SKM-1 treated with dmso at 0.1 percent for 144 hours (cell line): ENCODE measurements at regions not wholly inside any gene's neighbourhood (a gene's known extent, or its start where the extent isn't known, plus 50 kb on each side); places are given as distances from the start of the nearest gene placed in this dataset.
"Not testable (repeated sequence)": the region's sequence is repeated elsewhere in the genome, so short reads cannot be mapped to it uniquely, and the experiment has no call there.

ENCODE experiments used
- DNase-seq: peaks from one replicate; lab custom pipeline; 2025; ENCODE audit not compliant: unreplicated experiment; lab: John Stamatoyannopoulos, UW

DNA sequence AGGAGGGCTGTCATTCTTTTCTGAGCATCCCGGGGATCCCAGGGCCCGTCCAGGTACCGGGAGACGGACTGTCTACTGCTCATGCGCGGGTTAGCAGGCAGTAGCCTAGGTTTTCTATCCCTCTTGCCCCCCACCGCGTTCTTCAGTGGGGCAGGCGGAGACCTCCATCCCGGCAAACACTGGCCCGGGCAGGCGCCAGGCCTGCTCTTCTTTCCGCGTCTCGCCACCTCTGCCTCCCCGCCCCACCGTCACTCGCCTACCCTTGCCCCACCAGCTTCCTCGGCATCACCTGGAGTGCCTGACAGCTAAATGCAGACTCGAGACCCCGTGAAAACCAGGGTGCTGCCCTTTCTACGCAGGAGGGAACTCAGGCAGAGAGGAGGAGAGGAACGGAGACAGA, 1937.7 kb upstream of the DEFB115 start:
- DNase-seq: no peak

DNA sequence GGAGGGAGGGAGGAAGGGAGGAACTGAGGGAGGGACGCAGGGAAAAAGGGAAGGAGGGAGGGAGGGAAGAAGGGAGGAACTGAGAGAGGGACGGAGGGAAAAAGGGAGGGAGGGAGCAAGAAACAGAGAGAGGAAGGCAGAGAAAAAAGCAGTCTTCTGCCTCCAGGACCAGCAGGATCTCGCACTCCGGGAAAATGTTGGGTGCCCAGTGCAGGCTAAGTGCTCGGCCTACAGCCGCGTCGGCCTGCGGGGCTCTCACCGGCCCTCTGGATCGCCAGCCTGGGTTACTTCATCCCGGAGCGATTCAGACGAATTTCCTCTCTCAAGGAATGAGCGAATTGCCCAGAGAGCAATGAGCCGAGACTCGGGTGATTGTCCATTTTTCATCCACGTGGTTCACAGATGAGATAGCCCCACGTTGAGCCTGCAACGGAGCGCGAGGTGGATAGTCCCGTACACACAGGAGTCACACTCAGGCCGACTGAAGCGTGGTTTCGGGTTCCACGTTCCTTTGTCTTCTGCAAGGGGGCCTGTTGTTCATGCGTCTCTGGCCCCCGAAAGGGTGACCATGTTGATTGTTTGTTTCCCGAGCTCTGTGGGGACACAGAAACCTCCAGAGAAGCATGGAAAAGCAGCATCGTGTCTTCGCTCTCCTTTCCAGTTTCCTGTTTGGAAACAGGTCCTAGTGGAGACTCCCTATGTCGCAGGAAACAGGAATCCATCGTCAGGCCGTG, 1937.1 kb upstream of the DEFB115 start:
- DNase-seq: not testable (repeated sequence)

DNA sequence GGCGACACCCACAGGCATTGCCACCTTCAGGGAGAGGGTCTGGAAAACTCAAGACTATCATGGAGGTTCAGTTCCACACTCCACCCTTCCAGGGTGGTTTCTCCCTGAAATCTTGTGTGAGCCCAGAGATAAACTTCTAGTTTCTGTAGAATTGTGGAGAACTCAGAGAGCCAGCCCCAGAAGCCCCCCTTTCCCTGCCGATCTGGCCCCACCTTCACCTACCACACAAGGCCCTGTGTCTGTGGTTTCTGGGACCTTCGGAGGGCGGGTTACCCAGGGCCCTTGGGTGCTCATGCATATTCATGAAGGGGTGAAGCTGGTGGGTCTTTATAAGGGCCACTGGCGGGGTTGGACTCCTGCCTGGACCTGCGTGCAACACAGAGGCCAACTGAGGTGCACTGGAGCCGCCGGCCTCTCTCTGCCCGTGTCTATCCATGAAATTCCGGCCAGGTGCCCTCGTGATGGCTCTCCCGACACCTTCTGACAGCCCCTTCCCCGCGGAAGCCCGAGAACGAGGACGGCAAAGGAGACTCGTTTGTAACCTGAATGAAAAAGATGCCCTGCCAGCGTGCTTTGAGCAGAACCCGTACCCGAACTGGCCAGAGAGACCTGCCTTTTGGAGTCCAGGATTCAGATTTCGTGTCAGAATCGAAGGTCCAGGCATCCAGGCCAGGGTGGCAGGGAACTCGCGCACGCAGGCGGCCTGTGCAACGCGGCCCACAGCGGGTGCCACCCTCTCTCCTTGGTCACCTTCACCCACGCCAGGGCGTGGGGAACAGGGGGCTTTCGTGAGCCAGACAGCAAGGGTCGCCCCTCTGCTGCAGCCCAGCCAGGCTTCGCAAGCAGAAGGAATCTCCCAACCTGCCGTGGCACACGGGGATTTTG, 1933.6 kb upstream of the DEFB115 start:
- DNase-seq: not testable (repeated sequence)

DNA sequence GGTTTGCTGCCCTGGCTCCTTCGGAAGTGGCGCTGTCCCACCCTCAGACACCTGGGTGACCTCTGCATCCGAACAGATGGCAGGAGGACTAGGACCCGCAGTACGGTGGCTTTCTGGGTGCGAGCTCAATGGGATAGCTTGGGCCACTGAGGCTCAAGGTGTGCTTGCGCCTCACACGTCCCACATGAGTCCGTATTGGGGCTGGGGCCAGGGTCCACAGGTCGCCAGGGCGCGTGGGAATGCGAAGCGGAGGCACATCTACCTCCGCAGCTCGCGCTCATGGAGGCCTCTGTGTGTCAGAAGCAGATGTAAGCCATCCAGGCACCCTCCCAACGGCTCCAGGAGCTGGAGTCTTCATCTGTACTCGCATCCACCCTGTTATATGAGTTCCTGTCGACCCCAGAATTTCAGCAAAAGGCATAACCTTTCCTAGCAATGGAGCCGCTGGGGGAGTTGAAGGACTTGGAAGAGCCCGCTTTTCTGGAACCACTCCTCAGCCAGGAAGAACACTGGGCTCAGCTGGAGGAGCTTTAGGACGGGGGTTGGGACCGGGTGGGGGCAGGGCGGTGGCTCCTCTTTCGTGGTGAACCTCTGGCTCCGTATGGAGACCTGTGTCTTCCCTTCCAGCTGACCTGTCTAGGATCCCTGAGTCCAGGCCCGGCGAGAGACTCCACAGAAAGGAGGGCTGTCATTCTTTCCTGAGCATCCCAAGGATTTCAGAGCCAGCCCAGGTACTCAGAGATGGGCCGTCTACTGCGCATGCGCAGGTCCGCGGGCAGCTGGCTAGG, 1932.8 kb upstream of the DEFB115 start:
- DNase-seq: not testable (repeated sequence)

DNA sequence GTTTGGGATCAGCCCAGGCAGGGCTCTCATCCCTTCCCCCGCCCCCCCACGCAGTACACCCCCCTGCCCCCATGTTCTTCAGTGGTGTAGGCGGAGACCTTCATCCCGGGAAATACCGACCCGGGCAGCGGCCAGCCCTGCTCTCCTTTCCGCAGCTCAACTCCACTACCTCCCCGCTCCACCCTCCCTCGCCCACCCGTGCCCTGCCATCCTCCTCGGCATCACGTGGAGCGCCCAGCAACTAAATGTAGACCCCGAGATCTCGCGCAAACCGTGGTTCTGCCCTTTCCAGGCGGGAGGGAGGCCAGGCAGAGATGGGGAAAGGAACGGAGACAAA, 1932.2 kb upstream of the DEFB115 start:
- DNase-seq: no peak

DNA sequence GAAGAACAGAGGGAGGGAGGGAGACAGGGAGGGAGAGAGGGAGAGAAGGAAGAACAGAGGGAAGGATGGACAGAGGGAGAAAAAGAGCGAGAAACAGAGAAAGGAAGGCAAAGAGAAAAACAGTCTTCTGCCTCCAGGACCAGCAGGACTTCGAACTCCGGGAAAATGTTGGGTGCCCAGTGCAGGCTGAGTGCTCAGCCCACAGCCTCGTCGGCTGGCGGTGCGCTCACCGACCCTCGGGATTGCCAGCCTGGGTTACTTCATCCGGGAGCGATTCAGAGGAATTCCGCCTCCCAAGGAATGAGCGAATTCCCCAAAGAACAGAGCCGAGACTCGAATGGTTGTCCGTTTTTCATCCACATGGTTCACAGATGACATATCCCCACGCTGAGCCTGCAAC, 1931.7 kb upstream of the DEFB115 start:
- DNase-seq: not testable (repeated sequence)

DNA sequence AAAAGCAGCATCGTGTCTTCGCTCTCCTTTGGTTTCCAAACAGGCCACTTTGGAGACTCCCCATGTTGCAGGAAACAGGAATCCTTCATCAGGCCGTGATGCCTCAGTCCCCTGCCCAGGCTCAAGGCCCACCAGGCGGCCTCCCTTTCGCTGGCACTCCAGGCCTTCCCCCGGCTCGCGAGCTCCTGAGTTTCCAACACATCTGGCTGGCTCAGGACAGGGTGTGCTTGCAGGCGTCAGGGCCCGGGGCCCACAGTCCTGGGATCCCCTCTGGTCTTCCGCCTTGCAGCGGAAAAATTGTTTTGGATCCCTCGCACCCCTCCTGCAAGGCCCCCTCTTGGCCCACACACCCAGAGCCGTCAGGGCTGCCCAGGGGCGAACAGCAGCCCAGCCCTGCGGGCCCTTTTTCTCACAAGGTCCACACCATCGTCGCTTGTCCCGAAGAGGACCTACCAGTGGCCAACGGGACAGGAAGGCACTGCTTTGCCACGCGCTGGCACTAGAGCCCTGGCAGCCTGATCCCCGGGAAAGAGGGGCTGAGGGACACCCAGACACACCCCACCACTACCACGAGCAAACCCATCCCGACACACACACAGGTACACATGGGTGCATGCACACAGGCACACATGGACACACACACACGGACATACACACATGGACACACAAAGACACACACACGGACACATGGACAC, 1930.9 kb upstream of the DEFB115 start:
- DNase-seq: no peak

DNA sequence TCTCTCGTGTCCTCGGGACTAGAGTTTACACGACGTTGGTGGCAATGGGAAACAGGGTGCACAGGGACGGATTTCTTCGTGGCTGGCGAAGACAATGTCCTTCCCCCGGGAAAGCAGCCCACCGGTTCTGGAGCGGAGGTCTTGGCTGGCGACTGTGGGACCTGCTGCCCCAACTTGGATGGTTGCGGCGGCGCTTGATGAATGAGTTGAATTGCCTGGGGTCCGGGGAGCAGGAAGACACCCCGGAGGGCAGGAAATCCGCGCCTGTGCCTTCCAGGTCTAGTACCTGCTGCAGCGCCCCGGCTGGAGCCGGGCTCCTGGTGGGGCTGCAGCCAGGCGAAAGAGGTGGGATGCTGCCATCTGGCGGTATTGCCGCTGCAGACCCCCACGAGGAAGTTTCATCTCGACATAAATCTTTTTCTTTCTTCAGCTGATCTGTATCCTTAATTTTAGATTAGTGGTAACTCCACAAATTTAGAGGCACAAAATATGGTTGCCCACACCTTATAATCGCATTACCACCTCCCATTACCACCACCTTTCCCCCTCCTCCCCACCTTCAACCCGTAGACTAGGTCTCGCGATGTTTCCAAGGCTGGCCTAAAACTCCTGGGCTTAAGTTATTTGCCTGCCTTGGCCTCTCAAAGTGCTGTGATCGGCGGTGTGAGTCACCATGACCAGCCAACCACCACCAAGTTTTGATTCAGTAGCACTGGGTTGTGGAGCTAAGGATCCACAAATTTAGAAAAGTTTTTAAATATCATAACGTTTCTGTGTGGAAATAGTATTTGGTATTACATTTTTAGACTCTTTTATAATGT, 1929.7 kb upstream of the DEFB115 start:
- DNase-seq: not testable (repeated sequence)

DNA sequence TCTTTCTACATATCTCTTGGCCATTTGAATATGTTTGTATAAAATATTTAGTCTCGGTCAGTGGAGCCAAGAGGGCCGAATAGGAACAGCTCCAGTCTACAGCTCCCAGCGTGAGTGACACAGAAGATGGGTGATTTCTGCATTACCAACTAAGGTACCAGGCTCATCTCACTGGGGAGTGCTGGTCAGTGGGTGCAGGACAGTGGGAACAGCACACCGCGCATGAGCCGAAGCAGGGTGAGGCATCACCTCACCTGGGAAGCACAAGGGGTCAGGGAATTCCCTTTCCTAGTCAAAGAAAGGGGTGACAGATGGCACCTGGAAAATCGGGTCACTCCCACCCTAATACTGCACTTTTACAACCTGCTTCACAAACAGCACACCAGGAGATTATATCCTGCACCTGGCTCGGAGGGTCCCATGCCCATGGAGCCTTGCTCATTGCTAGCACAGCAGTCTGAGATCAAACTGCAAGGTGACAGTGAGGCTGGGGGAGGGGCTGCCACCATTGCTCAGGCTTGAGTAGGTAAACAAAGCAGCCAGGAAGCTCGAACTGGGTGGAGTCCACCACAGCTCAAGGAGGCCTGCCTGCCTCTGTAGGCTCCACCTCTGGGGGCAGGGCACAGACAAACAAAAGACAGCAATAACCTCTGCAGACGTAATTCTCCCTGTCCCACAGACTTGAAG, 1926.9 kb upstream of the DEFB115 start:
- not testable (repeated sequence) for DNase-seq

DNA sequence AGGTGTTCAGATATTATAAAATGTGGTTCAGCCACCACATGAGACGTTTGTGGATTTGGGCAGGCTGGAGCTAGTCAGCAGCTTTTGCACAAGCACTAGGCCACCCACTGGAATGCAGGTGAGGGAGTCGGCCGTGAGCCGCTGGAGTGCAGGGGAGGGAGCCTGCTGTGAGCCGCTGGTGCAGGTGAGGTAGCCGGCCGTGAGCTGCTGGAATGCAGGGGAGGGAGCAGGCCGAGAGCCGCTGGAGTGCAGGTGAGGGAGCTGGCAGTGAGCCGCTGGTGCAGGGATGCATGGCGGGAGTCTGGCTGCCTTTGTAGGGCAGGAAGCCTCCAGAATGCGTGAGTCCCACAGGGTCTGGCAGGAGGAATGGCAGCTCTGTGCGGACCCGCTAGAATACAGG, 1907.6 kb upstream of the DEFB115 start:
- no peak for DNase-seq

DNA sequence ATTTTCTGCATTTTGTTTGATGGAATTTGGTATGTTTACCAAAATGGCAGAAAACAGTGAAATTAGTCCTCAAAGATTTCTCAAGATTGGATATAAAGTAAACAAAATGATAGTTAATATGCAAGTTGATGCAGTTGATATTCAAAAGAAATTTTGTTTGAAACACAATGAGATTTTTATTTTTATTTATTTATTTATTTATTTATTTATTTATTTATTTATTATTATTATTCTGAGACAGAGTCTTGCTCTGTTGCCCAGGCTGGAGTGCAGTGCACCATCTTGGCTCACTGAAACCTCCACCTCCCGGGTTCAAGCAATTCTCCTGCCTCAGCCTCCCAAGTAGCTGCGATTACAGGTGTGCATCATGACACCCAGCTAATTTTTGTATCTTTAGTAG, 1881.5 kb upstream of the DEFB115 start:
- not testable (repeated sequence) for DNase-seq

DNA sequence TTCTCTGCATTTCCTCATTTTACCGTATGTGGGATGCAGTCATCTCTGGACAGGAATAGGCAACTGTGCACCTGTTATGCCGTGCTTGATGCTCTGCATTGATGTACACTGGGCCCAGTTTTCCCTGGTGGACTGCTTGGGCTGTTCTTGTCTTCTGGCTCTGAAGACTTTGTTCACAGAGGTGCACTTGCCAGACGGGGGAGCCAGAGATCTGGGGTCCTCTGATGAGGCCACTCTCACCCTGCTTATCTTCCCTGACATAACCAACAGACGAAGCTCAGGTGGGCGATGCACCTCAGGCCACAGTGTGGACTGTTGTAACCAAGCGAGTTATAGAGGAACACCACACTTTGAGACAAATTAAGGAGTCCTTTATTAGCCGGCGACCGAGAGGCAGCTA, 1864.6 kb upstream of the DEFB115 start:
- not testable (repeated sequence) for DNase-seq

DNA sequence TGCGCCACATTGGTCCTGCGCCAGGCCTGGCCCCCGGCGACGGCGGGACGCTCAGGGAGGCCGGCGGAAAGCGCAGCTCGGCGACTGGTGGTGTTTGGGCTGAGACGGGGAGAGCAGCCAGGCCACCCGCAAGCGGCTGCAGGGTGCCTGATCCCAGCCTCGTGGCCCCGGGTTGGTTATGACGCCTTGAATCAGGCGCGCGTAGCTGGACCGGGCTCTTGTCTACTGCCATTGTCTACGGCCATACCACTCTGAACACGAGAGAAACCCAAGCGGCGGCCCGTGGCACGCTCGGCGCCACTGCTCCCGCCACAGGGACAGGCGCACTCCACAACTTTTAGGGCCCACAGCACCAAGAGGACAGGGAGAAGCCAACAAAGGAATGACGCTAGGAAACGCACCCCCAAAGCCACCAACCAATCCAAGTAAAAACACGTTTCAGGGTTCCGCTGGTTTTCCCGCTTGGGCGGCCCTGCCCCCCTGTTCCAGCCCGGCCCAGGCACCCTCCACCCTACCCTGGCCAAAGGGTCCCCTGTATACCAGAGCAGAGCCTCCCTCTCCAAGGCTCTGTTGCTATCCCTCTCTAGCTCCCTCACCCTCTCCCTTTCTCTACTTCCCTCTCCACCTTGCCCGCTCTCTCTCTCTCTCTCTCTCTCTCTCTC, 1849.3 kb upstream of the DEFB115 start:
- no peak for DNase-seq

DNA sequence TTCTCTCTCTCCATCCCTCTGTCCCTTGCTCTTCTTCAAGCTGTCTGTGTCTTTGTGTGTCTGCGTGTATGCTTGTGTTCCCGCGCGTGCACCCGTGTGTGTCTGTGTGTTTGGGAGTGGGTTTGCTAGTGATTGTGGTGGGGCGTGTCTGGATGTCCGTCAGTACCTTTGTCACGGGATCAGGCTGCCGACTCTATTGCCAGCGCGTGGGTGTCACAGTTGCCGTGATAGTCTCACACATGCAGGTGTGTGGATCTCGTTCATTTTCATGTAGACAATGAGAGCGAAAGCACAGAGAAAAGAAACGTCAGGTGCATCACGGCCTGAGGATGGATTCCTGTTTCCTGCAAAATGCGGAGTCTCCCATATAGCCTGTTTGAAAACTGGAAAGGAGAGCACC, 1848.8 kb upstream of the DEFB115 start:
- DNase-seq: not testable (repeated sequence)

DNA sequence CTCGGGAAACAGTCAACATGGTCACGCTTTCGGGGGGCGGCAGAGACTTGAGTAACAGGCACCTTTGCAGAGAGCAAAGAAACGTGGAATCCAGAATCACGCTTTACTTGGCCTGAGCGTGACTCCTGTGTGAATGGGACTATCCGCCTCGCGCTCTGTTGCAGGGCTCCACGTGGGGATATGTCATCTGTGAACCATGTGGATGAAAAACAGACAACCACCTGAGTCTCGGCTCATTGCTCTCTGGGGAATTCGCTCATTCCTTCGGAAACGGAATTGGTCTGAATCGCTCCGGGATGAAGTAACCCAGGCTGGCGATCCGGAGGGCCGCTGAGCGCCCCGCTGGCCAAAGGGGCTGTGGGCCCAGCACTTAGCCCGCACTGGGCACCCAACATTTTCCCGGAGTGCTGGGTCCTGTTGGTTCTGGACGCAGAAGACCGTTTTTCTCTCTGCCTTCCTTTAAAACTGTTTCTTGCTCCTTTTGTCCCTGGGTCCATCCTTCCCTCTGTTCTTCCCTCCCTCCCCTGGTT, 1848.2 kb upstream of the DEFB115 start:
- not testable (repeated sequence) for DNase-seq

DNA sequence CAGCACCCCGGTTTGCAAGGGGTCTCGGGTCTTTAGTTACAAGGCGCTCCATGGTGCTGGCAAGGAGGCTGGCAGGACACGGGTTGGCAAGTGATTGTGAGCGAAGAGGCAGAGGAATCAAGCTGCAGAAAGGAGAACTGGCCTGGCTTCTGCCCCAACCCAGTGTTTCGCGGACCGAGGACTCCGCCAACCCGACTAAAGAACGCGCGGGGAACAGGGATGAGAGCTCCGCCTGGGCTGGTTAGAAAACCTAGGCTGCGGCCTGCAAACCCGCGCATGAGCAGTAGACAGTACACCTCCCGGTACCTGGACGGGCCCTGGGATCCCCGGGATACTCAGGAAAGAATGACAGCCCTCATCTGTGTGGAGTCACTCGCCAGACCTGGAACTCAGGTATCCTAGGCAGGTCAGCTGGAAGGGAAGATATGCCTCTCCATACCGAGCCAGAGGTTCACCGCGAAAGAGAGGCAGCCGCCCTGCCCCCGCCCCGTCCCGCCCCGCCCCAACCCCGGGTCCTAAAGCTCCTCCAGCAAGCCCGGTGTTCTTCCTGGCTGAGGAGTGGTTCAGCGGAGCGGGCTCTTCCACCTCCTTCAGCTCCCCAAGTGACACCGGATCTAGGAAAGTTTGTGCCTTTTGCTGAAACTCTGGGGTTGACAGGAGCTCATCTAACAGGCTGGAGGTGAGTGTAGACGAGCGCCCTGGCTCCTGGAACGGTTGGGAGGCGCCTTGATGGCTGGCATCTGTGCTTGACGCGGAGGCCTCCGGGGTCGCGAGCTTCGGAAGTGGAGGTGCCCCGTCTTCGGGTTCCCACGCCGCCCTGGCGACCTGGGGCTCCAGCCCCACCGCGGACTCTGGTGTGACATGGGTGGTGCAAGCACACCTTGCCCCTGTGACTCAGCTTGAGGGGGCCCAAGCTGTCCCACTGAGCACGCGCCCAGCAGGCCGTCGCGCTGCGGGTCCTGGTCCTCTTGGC, 1847.3 kb upstream of the DEFB115 start:
- no peak for DNase-seq

DNA sequence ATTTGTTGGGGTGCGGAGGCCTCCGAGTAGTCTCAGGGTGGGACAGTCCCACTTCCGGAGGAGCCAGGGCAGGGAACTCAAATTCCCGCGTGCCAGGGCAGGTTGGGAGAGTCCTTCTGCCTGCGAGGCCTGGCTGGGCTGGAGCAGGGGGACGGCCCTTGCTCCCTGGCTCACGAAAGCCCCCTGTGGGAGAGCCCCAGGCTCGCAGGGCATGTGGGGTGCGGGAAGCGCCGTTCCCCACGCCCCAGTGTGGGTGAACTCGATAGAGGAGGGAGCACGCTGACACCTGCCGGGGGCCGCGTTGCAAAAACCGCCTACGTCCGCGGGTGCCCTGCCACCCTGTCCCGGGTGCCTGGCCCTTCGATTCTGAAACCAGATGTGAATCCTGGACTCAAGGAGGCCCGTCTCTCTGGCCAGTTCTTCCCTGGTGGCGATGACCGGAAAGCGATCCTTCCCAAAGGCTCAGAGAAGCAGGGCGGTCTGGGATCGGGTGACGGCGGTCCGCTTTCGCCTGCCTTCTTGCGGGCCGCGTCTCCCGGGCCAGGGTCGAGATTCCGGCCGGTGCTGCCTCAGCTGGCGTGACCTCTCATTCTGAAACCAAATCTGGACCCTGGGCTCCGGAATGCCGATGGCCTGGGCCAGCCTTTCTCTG, 1846.5 kb upstream of the DEFB115 start:
- no peak for DNase-seq
